ENCODE measurements at regions not wholly inside any gene's neighbourhood (a gene's known extent, or its start where the extent isn't known, plus 50 kb on each side); places are given as distances from the start of the nearest gene placed in this dataset.

- Histone ChIP-seq H3K27ac (no peak overlapping the region), H3K27me3 (peaks cover 0 to 7% (median 0%) of the 10 kb centered on the region in 3 donors), H3K36me3 (no peaks in the 10 kb centered on the region), H3K9me3 (no peaks in the 10 kb centered on the region), H3K4me1 (no peaks in the 10 kb centered on the region), H3K4me3 (no peak overlapping the region)
- intact Hi-C loops (cut with DNase I) = no loop called here
- no peak for TF ChIP-seq POLR2A (IDR thresholded peaks at IDR 0.05)
- TF ChIP-seq POLR2AphosphoS5 (IDR thresholded peaks at IDR 0.05) = no peak
- no peak for TF ChIP-seq EP300 (IDR thresholded peaks at IDR 0.05)
- TF ChIP-seq CTCF (IDR thresholded peaks at IDR 0.05) = no peak
- WGBS, 2 donors = 60 to 68% methylated on average over 5 of the region's 5 CpGs
- DNase-seq = no peak
Observed at GRCh38 chr6:6522709-6523108, 65.8 kb upstream of the LY86 start.

GRCh38 chr6:6524951-6525350 is 63.6 kb upstream of the LY86 start:
- Histone ChIP-seq H3K4me1 (no peaks in the 10 kb centered on the region), H3K27me3 (peaks cover 0 to 7% (median 0%) of the 10 kb centered on the region in 3 donors), H3K9me3 (no peaks in the 10 kb centered on the region), H3K36me3 (no peaks in the 10 kb centered on the region), H3K27ac (no peak overlapping the region), H3K4me3 (no peak overlapping the region)
- DNase-seq = no peak
- intact Hi-C loops (cut with DNase I) = no loop called here
- TF ChIP-seq CTCF (IDR thresholded peaks at IDR 0.05) (no peak), EP300 (IDR thresholded peaks at IDR 0.05) (no peak), POLR2AphosphoS5 (IDR thresholded peaks at IDR 0.05) (no peak), POLR2A (IDR thresholded peaks at IDR 0.05) (no peak)
- 79 to 88% methylated on average over 3 of the region's 3 CpGs for WGBS, 2 donors

- Histone ChIP-seq H3K4me3 (no peak overlapping the region), H3K27me3 (peaks cover 0 to 7% (median 0%) of the 10 kb centered on the region in 3 donors), H3K9me3 (no peaks in the 10 kb centered on the region), H3K27ac (no peak overlapping the region), H3K4me1 (no peaks in the 10 kb centered on the region), H3K36me3 (no peaks in the 10 kb centered on the region)
- TF ChIP-seq POLR2AphosphoS5 (IDR thresholded peaks at IDR 0.05) (no peak), EP300 (IDR thresholded peaks at IDR 0.05) (no peak), POLR2A (IDR thresholded peaks at IDR 0.05) (no peak), CTCF (IDR thresholded peaks at IDR 0.05) (no peak)
- intact Hi-C loops (cut with DNase I) = no loop called here
- no peak for DNase-seq
- WGBS, 2 donors = 84 to 90% methylated on average over 2 of the region's 2 CpGs
Observed at GRCh38 chr6:6525933-6526332, 62.6 kb upstream of the LY86 start.

GRCh38 chr6:6529275-6529674 is 59.2 kb upstream of the LY86 start:
- Histone ChIP-seq H3K27me3 (no peaks in the 10 kb centered on the region), H3K4me1 (no peaks in the 10 kb centered on the region), H3K36me3 (no peaks in the 10 kb centered on the region), H3K4me3 (no peak overlapping the region), H3K27ac (no peak overlapping the region), H3K9me3 (no peaks in the 10 kb centered on the region)
- WGBS, 2 donors = 94 to 95% methylated on average over 3 of the region's 3 CpGs
- no peak for DNase-seq
- TF ChIP-seq EP300 (IDR thresholded peaks at IDR 0.05) (no peak), POLR2AphosphoS5 (IDR thresholded peaks at IDR 0.05) (no peak), POLR2A (IDR thresholded peaks at IDR 0.05) (no peak), CTCF (IDR thresholded peaks at IDR 0.05) (no peak)
- intact Hi-C loops (cut with DNase I) = no loop called here

- intact Hi-C loops (cut with DNase I) = no loop called here
- DNase-seq = no peak
- Histone ChIP-seq H3K9me3 (no peaks in the 10 kb centered on the region), H3K27me3 (no peaks in the 10 kb centered on the region), H3K36me3 (no peaks in the 10 kb centered on the region), H3K4me3 (no peak overlapping the region), H3K4me1 (no peaks in the 10 kb centered on the region), H3K27ac (no peak overlapping the region)
- TF ChIP-seq CTCF (IDR thresholded peaks at IDR 0.05) = no peak
- no peak for TF ChIP-seq EP300 (IDR thresholded peaks at IDR 0.05)
- no peak for TF ChIP-seq POLR2AphosphoS5 (IDR thresholded peaks at IDR 0.05)
- no peak for TF ChIP-seq POLR2A (IDR thresholded peaks at IDR 0.05)
- WGBS, 2 donors = 66 to 74% methylated on average over 3 of the region's 3 CpGs
Observed at GRCh38 chr6:6533176-6533575, 55.3 kb upstream of the LY86 start.
